ENCODE measurements at regions not wholly inside any gene's neighbourhood (a gene's known extent, or its start where the extent isn't known, plus 50 kb on each side); places are given as distances from the start of the nearest gene placed in this dataset.
"Not testable (repeated sequence)": the region's sequence is repeated elsewhere in the genome, so short reads cannot be mapped to it uniquely, and the experiment has no call there.

DNA sequence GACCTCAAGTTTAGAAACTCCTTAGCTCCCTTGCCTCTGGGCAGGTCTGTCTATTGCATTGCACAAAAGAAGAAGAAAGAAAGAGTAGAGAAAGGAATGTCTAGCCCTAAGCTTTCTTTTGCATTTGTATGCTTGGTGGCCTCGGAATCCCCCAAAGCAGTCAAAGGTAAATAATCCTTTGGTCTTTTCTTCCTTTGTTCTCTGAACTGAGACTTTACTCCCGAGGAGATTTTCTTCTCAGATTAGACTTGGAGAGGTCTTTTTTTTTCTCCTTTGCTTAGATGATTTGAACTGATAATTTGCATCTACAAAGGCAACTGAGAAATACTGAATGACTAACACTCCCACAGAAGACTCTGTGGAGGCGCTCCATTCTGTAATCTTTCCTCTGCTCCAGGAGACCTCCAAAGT is 93.2 kb downstream of the AKR1D1 start:
- DNase-seq (ENCODE audit: low read depth, low spot score): no peak
- no peak overlapping the region for H3K27ac ChIP-seq

DNA sequence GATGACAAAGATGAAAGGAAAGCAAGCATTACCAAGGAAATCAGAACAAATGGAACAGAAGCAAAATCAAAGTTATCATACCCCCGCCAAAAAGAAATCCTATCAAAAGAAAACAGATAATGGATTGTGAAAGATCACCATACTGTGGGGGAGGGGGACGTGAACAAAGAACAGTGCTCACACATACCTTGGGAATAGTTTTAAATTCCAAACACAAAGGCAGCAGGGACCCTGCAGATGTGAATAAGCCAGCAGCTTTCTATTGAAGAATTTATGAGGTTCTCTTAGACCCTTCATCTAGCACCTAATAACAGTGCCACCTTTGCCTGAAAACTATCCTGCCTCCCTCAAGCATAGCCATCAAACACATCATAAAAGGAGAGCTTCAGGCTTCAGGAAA is 94.0 kb downstream of the AKR1D1 start:
- no peak overlapping the region for H3K27ac ChIP-seq
- no peak for DNase-seq (ENCODE audit: low read depth, low spot score)

DNA sequence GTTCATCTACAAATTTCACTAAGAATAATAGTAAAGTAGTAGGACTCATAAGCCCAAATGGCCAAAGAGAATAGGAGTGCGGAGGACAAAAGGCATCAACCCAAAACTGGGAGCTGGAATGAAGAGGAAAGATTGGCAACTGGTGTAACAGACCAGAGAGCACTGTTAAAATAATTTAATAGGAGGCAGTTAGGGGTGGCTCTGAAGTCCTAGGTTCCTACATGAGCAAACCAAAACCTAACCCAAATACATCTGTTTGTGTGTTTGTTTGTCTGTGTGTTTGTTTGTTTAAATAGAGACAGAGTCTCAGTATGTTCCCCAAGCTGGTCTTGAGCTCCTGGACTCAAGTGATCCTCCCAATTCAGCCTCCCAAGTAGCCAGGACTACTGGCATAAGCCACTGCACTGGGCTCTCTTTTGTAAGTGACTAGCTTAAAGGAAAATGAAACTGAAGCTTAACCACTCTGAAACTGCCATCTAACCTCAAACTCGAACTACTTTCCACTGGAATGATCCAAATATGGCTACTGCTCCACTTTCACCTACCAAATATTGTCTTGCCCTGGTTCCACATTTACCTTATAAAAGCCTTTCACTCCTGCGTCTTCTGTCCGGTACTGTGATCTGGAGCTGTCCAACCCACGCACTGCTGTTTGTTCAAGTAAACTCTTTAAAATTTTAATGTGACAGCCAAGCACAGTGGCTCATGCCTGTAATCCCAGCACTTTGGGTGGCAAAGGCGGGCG is 94.9 kb downstream of the AKR1D1 start:
- no peak overlapping the region for H3K27ac ChIP-seq
- no peak for DNase-seq (ENCODE audit: low read depth, low spot score)

DNA sequence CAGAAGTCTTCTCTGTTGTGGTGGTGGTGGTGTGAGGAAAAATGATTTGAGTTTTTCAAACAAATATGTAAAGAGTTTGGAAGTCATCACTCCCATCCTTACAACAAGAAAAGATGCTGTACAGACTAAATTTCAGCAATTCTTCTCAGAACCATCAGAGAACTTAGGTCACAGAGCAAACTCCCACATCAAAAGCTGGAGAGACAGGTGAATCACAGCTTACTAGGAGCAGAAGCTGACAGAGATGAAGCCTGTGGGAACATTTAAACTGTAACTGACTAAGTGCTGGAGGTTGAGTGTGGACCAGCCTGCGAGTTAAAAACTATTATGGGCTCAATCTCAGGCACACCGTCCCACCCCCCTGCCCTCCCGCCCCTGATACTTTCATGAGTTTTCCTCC is 97.3 kb downstream of the AKR1D1 start:
- no peak overlapping the region for H3K27ac ChIP-seq
- no peak for DNase-seq (ENCODE audit: low read depth, low spot score)

DNA sequence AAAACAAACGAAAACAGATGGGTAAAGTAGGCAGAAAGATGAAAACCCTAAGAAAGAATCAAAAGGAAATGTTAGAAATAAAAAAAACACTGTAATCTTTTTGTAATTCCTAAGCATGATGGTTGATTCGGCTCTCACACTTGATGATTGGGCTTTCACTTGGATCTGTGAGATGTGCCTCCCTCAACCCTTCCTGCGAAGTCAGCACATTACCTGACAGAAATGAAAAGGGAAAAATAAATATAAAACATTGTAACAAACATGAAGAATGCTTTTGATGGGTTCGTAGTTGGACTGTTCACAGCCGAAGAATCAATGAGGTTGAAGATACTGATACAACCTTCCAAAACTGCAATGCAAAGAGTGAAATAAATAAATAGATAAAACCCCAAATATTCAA is 99.8 kb downstream of the AKR1D1 start:
- no peak overlapping the region for H3K27ac ChIP-seq
- DNase-seq (ENCODE audit: low read depth, low spot score): no peak

DNA sequence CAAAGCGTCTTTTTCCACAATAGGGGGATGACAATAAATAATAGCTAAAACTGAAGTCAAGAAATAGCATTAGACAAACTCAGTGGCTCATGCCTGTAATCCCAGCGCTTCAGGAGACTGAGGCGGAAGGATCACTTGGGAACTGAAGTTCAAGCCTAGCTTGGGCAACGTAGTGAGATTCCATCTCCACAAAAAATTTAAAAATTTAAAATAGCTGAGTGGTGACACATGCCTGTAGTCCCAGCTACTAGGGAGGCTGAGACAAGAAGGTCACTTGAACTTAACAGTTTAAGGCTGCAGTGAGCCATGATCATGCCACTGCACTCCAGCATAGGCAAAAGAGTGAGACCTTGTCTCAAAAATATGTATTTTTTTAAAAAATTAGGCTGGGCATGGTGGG is 107.9 kb downstream of the AKR1D1 start:
- H3K27ac ChIP-seq: no peak overlapping the region
- DNase-seq (ENCODE audit: low read depth, low spot score): no peak

DNA sequence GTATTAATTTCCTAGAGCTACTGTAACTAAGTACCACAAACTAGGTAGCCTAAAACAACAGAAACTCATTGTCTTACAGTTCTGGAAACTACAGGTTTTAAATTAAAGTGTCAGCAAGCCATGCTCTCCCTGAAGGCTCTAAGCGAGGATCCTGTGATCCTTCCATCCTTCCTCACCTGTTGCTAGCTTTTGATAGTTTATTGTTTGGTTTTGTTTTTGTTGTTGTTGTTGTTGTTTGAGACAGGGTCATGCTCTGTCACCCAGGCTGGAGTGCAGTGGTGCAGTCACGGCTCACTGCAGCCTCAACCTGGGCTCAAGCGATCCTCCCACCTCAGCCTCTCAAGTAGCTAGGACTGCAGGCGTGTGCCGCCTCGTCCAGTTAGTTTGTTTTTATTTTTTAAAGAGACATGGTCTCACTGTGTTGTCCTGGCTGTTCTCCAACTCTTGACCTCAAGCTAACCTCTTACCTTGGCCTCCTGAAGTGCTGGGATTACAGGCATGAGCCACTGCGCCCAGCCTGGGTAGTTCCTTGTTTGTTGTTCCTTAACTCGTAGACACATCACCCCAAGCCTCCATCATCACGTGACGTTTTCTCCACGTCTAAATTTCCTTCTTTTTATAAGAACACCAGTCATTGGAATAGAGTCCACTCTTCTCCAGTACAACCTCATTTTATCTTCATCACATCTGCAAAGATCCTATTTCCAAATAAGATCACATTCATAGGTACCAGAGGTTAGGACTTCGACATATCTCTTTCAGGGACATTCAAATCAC is 109.1 kb downstream of the AKR1D1 start:
- DNase-seq (ENCODE audit: low read depth, low spot score): no peak
- no peak overlapping the region for H3K27ac ChIP-seq

DNA sequence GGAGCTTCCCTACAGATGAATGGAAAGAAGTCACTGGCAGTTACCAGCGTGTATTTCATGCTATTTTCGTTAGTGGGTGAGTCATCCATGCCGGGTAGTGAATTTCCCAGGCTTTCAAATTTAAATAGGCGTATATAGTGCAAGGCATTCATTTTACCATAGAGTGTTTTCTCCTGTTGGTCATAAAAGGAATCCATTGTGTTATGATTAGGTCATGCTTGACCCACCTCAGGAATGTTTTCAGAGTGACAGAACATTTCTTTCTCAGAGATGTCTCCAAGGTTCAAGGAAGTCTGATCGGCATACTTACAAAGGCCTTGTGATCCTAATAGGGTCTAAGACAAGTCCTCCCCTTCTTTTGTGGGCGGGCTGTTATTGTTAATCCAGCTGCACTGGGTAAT is 110.7 kb downstream of the AKR1D1 start:
- H3K27ac ChIP-seq: no peak overlapping the region
- no peak for DNase-seq (ENCODE audit: low read depth, low spot score)

DNA sequence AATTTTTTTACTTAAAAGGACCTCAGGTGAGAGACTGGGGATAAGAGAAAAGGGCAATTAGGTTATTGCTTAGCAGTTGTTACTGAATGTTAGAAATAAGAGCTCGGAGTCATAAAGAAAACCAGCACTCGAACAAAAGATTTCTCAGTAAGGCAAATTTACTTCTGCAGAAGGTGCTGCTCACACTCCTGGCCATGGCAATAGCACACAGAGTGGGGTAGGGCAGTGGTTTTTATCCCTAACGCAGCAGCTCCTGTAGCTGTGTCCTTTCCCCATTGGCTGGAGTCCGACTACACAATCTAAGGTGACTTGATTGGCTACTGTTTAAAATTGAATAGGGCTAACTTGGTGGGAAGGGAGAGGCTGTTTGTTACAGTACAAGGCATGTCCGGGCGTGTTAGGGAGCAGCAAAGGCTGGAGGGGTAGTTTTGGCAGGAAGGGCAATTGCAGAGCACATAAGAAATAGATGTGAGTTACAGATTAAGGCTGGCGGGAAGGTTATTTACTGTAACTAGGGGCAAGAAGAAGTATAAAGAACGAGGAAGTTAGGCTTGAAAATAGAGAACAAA is 112.1 kb downstream of the AKR1D1 start:
- no peak overlapping the region for H3K27ac ChIP-seq
- no peak for DNase-seq (ENCODE audit: low read depth, low spot score)

DNA sequence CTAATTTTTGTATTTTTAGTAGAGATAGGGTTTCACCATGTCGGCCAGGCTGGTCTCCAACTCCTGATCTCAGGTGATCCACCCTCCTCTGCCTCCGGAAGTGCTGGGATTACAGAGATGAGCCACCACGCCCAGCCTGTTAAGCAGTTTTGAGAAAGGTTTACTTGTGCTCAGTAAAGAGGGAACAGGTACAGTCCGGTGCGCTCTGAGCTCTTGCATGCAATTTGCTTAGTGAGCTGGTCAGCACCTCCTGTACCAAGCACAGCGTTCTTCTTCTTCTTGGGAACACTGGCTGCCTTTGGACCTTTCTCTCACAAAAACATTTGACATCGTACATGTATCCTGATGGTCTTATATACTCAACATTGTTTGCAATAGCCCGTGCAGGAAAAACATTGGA is 118.3 kb downstream of the AKR1D1 start:
- no peak overlapping the region for H3K27ac ChIP-seq
- no peak for DNase-seq (ENCODE audit: low read depth, low spot score)

DNA sequence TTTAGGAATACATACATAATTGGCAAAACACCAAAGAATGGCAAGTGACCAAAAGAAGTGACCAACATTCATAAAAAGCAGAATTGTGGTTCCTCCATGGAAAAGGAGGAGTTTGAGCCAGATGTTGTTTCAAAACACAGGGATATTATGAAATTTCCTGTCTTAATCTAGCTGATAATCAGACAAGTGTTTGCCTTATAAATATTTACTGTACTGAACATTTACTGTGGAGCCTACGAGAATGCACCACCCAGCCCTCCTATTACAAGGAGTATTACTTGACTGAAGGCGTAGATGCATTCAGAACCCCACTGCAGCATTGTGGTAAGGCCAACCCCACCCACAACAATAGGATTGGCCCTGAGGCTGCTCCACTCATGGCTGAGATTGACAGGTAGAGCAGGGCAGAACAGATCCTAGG is 118.9 kb downstream of the AKR1D1 start:
- DNase-seq (ENCODE audit: low read depth, low spot score): no peak
- H3K27ac ChIP-seq: no peak overlapping the region

DNA sequence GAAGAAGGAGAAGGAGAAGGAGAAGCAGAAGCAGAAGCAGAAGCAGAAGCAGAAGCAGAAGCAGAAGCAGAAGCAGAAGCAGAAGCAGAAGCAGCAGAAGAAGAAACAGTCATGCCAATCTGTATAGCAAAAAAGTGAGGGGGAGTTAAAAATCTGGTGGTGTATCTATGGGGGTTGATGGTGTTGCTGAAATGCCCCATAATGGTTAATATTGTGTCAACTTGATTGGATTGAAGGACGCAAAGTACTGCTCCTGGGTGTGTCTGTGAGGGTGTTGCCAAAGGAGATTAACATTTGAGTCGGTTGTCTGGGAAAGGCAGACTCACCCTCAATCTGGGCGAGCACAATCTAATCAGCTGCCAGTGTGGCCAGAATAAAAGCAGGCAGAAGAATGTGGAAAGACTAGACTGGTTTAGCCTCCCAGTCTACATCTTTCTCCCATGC is 120.3 kb downstream of the AKR1D1 start:
- DNase-seq (ENCODE audit: low read depth, low spot score): not testable (repeated sequence)

DNA sequence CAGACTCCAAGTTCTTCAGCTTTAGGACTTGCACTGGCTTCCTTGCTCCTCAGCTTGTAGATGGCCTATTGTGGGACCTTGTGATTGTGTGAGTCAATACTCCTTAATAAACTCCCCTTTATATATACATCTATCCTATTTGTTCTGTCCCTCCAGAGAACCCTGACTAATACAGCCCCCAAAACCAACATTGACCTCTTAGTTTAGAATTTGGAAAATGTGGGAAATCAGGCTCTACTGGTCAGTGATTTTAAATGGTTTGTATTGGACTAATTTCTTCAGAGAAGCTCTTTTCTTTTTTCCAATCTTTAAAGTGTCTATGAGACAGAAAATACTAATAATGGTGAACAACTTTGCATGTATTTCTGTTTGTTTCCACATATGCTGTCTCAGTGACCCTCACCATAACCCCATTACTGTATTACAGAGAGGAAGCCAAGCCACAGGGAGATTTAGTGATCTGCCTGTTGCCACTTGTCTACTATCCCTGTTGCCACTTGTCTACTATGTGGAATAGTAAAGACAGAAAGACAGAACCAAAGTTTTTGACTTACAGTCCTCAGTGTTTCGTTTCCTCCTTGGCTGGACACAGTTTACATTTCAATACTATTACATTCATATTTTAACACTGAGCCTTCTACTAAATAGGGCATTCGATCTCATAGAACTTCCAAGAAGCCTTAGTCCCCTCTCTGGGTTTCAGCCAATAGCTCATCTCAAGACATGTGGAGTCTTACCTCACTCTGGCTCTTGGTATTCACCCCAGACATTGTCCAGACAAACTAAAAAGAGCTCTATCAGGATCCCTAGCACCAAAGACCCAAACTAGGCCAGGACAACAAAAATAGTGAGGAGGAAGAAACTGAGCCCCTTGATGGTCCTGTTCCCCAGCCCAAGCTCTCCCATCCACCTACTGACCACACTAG is 121.0 kb downstream of the AKR1D1 start:
- peak; percentile 8 for DNase-seq (ENCODE audit: low read depth, low spot score)
- H3K27ac ChIP-seq: no peak overlapping the region

More for the DNA sequence above, 120.3 kb downstream of the AKR1D1 start:
- not testable (repeated sequence) for H3K27ac ChIP-seq

DNA sequence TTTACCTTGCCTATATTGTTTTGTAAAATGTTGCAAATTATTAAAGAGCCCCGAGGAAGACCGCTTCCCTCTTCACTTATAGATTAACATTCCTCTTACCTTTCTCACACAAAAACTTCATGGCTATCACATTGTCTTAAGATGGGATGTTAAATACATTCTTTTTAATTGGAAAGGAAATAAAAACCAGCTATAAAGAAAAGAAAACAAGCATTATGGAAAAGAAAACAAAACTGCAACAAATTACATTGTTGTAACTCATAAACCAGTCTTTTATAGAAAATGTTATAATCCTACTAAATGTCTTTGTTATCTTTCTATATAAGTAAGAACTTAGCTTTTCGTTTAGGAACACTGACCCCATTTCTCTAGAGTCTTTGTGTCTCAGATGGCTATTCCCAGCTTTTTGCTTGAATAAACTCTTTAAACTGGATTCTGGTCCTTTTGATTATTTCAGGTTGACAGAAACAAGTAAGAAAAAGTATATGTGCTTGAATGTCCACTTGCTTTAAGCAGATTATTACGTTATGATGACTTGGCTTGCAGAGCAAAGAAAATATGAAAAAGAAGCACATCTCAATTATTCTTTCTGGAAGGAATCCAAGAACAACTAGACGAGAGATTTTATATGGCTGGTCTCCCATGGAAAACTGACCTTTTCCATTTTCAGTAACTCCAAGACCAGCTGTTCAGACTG is 128.2 kb downstream of the AKR1D1 start:
- DNase-seq (ENCODE audit: low read depth, low spot score): no peak
- no peak overlapping the region for H3K27ac ChIP-seq

DNA sequence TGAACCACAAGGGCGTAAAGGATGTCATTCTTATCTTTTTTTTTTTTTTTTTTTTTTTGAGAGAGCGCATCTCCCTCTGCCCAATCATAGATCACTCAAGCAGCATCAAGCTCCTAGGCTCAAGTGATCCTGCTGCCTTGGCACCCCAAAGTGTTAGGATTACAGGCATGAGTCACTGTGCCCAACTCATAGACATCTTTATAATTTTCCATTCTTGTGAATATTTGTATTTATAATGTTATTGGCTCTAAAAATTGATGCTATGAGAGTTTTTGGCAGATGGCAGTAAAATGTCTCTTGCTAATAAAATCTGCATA is 128.7 kb downstream of the AKR1D1 start:
- DNase-seq (ENCODE audit: low read depth, low spot score): no peak

DNA sequence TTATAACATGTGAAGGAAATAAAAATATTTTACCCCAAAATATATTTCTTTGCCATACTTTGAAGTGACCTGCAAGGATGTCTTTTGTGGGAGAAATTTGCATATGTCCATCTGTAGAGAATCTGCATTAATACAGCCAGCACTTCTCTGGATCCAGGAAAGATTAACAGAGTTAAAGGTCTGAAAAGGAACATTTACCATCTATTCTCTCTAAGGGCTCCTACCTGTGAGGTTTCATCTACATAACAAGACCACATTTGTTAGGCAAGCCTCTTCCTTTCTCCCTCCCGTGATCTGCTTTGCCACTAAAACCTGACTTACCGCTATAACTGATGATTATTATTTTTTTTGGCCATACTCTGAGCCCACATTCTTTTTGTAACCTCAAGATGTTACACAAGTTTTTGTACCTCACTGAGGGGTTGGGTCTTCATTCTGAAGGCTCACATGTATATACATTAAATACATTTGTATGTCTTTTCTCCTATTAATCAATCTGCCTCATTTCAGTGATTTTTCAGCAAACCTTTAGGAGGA is 129.4 kb downstream of the AKR1D1 start:
- DNase-seq (ENCODE audit: low read depth, low spot score): no peak
- H3K27ac ChIP-seq: no peak overlapping the region

More for the DNA sequence above, 128.7 kb downstream of the AKR1D1 start:
- no peak overlapping the region for H3K27ac ChIP-seq

DNA sequence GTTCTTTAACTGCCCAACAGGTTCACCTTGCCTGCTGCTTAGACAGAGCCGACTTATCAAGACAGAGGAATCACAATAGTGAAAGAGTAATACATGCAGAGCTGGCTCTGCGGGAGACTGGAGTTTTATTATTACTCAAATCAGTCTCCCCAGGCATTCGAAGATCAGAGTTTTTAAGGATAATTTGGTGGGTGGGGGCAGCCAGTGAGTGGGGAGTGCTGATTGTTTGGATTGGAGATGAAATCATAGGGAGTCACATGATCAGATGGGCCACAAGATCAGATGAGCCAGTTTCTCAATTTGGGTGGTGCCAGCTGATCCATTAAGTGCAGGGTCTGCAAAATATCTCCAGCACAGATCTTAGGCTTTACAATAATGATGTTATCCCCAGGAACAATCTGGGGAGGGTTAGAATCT is 131.3 kb downstream of the AKR1D1 start:
- H3K27ac ChIP-seq: no peak overlapping the region
- DNase-seq (ENCODE audit: low read depth, low spot score): no peak

DNA sequence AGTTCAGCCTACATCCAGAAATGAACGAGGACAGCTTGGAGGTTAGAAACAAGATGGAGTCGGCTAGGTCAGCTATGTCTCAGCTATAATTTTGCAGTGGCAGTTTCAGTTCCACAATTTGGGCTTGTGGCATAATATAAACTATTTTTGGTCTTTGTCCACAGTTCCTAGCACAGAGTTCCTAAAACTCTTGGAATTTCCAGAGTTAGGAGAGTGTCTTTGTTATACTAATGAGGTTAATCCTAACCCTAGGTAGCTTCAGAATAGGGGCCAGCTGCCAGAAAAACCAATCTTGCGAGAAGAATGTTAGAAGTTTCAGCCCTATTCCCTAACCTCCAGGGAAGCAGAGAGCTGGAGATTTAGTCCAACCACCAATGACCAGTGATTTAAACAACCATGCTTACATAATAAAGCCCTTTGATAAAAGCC is 131.9 kb downstream of the AKR1D1 start:
- DNase-seq (ENCODE audit: low read depth, low spot score): no peak
- H3K27ac ChIP-seq: no peak overlapping the region

DNA sequence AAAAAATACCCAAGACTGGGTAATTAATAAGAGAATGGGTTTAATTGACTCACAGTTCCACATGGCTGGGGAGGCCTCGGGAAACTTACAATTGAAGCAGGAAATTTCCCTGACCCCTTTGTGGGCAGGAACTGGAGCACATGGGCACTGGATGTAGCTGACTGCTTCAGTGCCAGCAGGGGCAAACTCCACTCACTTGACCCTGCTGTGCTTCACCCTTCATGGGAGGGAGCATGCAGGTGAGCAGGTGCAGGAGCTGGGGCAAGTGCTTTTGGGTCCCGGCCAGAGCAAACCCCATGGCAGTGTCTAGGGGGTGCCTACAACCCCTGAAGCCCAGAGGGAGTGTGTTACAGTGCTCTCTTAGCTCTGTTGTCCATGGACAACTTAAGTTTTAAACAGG is 132.6 kb downstream of the AKR1D1 start:
- no peak for DNase-seq (ENCODE audit: low read depth, low spot score)
- H3K27ac ChIP-seq: no peak overlapping the region

DNA sequence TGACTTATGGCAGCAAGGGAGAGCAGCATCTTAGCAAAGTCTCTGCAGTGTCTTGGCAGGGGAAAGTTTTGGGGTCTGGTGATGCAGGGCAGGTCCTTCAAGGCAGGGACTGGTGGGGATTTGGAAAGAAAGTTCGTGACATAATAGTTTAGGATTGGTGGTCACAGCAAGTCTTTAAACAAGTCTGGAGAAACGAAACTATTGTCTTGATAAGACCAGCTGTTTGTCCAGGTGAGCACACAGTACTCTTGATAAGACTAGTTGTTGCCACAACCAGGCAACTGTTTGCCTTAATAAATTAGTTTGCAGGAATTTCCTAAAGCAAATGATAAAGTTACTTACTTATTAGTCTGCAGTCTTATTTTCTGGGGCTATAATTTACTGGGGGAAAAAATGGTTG is 136.1 kb downstream of the AKR1D1 start:
- no peak for DNase-seq (ENCODE audit: low read depth, low spot score)
- H3K27ac ChIP-seq: no peak overlapping the region

Data from epithelial cell of prostate (primary cell).